Stimulated activated CD8-positive, alpha-beta memory T cell treated with anti-CD3 and anti-CD28 coated beads, Interleukin-7, amount 100 ng/mL, for 4 hours (primary cell): ENCODE measurements at regions not wholly inside any gene's neighbourhood (a gene's known extent, or its start where the extent isn't known, plus 50 kb on each side); places are given as distances from the start of the nearest gene placed in this dataset.
"Not testable (repeated sequence)": the region's sequence is repeated elsewhere in the genome, so short reads cannot be mapped to it uniquely, and the experiment has no call there.

Experiments used
- DNase-seq, 2 donors: peaks; one replicate each; pipeline ENCODE4 v3.0.0-alpha.2; 2020; ENCODE audit warnings: low read depth in 2 of 2

GRCh38 chrY:18951019-18951418 lies 177.5 kb upstream of the HSFY2 start:
- no peak for DNase-seq

- no peak for DNase-seq
Observed at GRCh38 chrY:18936831-18937230, 163.3 kb upstream of the HSFY2 start.

- DNase-seq = no peak
Observed at GRCh38 chrY:18919256-18919655, 145.7 kb upstream of the HSFY2 start.

- DNase-seq = no peak
Observed at GRCh38 chrY:18912846-18913245, 139.3 kb upstream of the HSFY2 start.

- no peak for DNase-seq
Observed at GRCh38 chrY:18909846-18910245, 136.3 kb upstream of the HSFY2 start.

GRCh38 chrY:18906198-18906597 lies 132.7 kb upstream of the HSFY2 start:
- not testable (repeated sequence) for DNase-seq

GRCh38 chrY:18904296-18904695 lies 130.8 kb upstream of the HSFY2 start:
- no peak for DNase-seq

GRCh38 chrY:18891994-18892393 lies 118.5 kb upstream of the HSFY2 start:
- no peak for DNase-seq

- no peak for DNase-seq
Observed at GRCh38 chrY:18889548-18889947, 116.0 kb upstream of the HSFY2 start.

- no peak for DNase-seq
Observed at GRCh38 chrY:18884748-18885147, 111.2 kb upstream of the HSFY2 start.

- not testable (repeated sequence) for DNase-seq
Observed at GRCh38 chrY:18869145-18869544, 95.6 kb upstream of the HSFY2 start.

- not testable (repeated sequence) for DNase-seq
Observed at GRCh38 chrY:18866887-18867551, 93.5 kb upstream of the HSFY2 start.

GRCh38 chrY:18860856-18861255 lies 87.3 kb upstream of the HSFY2 start:
- not testable (repeated sequence) for DNase-seq

- not testable (repeated sequence) for DNase-seq
Observed at GRCh38 chrY:18858484-18859191, 85.1 kb upstream of the HSFY2 start.

- not testable (repeated sequence) for DNase-seq
Observed at GRCh38 chrY:18855184-18855583, 81.6 kb upstream of the HSFY2 start.

- not testable (repeated sequence) for DNase-seq
Observed at GRCh38 chrY:18853323-18853722, 79.8 kb upstream of the HSFY2 start.

GRCh38 chrY:18836643-18837042 lies 63.1 kb upstream of the HSFY2 start:
- DNase-seq = not testable (repeated sequence)
